ENCODE measurements at regions not wholly inside any gene's neighbourhood (a gene's known extent, or its start where the extent isn't known, plus 50 kb on each side); places are given as distances from the start of the nearest gene placed in this dataset.

DNA sequence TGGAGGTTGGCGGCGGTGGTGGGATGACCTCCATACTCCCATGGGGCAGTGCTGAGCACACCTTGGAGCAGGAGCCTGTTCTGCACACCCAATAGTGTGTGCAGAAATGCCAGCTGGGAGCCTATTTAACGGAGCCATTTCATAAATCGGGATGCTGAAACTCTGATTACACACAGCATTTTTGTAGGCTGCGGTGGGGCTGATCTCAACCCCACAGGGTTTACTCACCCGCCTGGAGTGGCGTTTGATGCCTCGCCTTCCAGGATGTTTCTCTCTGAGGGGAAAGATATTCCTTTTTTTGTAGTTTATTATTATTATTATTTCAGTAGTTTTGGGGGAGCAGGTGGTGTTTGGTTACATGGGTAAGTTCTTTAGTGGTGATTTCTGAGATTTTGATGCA, 82.6 kb upstream of the WDR26 start:
- no peak for DNase-seq
- no peak overlapping the region for H3K4me3 ChIP-seq
- H3K36me3 ChIP-seq = no peaks in the 10 kb centered on the region
- H3K27ac ChIP-seq = no peak overlapping the region
- no peaks in the 10 kb centered on the region for H3K9me3 ChIP-seq
- H3K4me1 ChIP-seq = peaks cover 0 to 4% (median 0%) of the 10 kb centered on the region in 4 donors
- intact Hi-C loops (cut with DNase I; ENCODE audit: low total_unique reads) = loop anchor here (10.0 kb wide), 1 partner anchor 338 kb away; no protein-coding TSS in a partner anchor
- in situ Hi-C loops (cut with MboI; ENCODE audit: low pct_ligation_motif_present in 1 of 4, low pct_unique_long_range_greater_than_20kb in 1 of 4, low sequenced_read_pairs in 3 of 4) = loop anchor here (5.0 to 10.0 kb wide), 5 partner anchors 128 to 408 kb away; partner anchors contain the start of gene DNAH14 (in 2 of the 4)
- no peak for TF ChIP-seq EP300 (IDR thresholded peaks at IDR 0.05; ENCODE audit: low read depth)
- no peak for TF ChIP-seq POLR2A (IDR thresholded peaks at IDR 0.05)
- TF ChIP-seq POLR2AphosphoS5 (IDR thresholded peaks at IDR 0.05) = no peak
- TF ChIP-seq, protein P1, sequence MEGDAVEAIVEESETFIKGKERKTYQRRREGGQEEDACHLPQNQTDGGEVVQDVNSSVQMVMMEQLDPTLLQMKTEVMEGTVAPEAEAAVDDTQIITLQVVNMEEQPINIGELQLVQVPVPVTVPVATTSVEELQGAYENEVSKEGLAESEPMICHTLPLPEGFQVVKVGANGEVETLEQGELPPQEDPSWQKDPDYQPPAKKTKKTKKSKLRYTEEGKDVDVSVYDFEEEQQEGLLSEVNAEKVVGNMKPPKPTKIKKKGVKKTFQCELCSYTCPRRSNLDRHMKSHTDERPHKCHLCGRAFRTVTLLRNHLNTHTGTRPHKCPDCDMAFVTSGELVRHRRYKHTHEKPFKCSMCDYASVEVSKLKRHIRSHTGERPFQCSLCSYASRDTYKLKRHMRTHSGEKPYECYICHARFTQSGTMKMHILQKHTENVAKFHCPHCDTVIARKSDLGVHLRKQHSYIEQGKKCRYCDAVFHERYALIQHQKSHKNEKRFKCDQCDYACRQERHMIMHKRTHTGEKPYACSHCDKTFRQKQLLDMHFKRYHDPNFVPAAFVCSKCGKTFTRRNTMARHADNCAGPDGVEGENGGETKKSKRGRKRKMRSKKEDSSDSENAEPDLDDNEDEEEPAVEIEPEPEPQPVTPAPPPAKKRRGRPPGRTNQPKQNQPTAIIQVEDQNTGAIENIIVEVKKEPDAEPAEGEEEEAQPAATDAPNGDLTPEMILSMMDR (IDR thresholded peaks at IDR 0.05) = no peak
- 95% methylated on average over 8 of the region's 8 CpGs; no CpG with 5 or more reads in 1 of the 2 donors for WGBS, 2 donors (ENCODE audit: low coverage in 1 of 2)
- no peaks in the 10 kb centered on the region for H3K27me3 ChIP-seq

DNA sequence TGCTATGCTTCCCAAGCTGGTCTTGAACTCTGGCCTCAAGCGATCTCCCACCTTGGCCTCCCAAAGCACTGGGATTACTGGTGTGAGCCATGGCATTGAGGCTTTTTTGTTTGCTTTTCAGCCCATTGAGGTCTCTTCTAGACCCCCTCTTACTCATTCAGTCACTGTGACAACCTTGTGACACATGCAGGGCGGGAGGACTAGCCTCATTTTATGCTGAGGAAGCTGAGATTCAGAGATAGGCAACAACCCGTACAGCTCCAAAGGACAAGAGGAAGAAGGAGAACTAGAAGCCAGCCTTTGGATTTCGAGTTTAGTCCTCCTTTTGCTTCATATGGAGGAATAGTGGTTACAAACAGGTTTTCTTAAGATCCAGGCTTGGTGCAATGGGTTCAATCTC, 83.9 kb upstream of the WDR26 start:
- in situ Hi-C loops (cut with MboI; ENCODE audit: low pct_ligation_motif_present in 1 of 4, low pct_unique_long_range_greater_than_20kb in 1 of 4, low sequenced_read_pairs in 3 of 4) (loop anchor here (5.0 to 10.0 kb wide), 5 partner anchors 126 to 406 kb away; partner anchors contain the start of gene DNAH14 (in 2 of the 4)), intact Hi-C loops (cut with DNase I; ENCODE audit: low total_unique reads) (loop anchor here (10.0 kb wide), 1 partner anchor 336 kb away; no protein-coding TSS in a partner anchor)
- no peaks in the 10 kb centered on the region for H3K36me3 ChIP-seq
- no peaks in the 10 kb centered on the region for H3K27me3 ChIP-seq
- H3K9me3 ChIP-seq = no peaks in the 10 kb centered on the region
- 83% methylated on average over 3 to 4 of the region's 4 CpGs for WGBS, 2 donors (ENCODE audit: low coverage in 1 of 2)
- no peak overlapping the region for H3K27ac ChIP-seq
- no peak overlapping the region for H3K4me3 ChIP-seq
- H3K4me1 ChIP-seq = peaks cover 0 to 1% (median 0%) of the 10 kb centered on the region in 4 donors
- DNase-seq = no peak
- no peak for TF ChIP-seq EP300 (IDR thresholded peaks at IDR 0.05; ENCODE audit: low read depth)
- TF ChIP-seq, protein P1 (IDR thresholded peaks at IDR 0.05) = no peak
- no peak for TF ChIP-seq POLR2AphosphoS5 (IDR thresholded peaks at IDR 0.05)
- no peak for TF ChIP-seq POLR2A (IDR thresholded peaks at IDR 0.05)

DNA sequence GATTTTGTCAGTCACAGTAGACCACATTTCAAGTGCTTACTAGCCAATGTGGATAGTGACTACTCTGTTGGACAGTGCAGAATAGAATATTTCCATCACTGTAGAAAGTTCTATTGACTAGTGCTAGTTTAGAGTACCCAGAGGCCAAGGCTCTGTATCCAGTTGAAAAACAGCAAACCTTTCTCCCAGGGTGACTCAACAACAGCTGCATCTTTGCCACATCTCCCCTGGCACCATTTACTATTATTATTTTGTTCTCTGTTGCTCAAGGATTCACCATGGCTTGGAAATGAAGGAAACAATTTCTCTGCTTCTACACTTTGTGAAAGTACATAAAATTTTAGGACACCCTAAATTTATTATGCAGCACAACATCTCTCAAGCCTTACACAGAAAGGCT, 85.3 kb upstream of the WDR26 start:
- no peak for DNase-seq
- Histone ChIP-seq H3K4me3 (no peak overlapping the region), H3K27ac (no peak overlapping the region), H3K36me3 (no peaks in the 10 kb centered on the region), H3K9me3 (no peaks in the 10 kb centered on the region), H3K4me1 (no peaks in the 10 kb centered on the region), H3K27me3 (no peaks in the 10 kb centered on the region)
- in situ Hi-C loops (cut with MboI; ENCODE audit: low pct_ligation_motif_present in 1 of 4, low pct_unique_long_range_greater_than_20kb in 1 of 4, low sequenced_read_pairs in 3 of 4) = loop anchor here (5.0 to 10.0 kb wide), 5 partner anchors 125 to 405 kb away; partner anchors contain the start of gene DNAH14 (in 2 of the 4)
- intact Hi-C loops (cut with DNase I; ENCODE audit: low total_unique reads) = loop anchor here (10.0 kb wide), 1 partner anchor 335 kb away; no protein-coding TSS in a partner anchor
- TF ChIP-seq POLR2AphosphoS5 (IDR thresholded peaks at IDR 0.05) (no peak), POLR2A (IDR thresholded peaks at IDR 0.05) (no peak), EP300 (IDR thresholded peaks at IDR 0.05; ENCODE audit: low read depth) (no peak)
- TF ChIP-seq, protein P1 (IDR thresholded peaks at IDR 0.05) = no peak

DNA sequence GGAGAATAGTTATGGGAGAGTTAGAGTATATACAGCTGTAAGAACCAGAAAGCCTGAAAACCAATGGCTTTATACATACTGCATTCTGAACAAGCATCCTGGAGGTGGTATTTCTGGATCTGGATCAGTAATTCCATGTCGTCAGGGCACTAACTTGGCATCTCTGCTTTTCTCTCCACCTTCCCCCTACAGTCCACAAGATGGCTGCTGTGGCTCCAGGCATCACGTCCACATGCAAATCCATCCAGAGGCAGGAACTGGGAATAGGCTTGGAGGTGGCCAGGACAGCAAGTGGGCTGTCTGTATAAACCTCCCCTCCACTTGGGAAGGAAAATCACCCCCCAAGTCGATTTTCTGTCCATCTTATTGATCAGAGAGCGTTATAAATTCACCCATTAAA, 86.2 kb upstream of the WDR26 start:
- TF ChIP-seq, protein P1 (IDR thresholded peaks at IDR 0.05) = no peak
- no peak for TF ChIP-seq POLR2A (IDR thresholded peaks at IDR 0.05)
- no peak for DNase-seq
- no peak overlapping the region for H3K4me3 ChIP-seq
- 88% methylated on average over 4 of the region's 4 CpGs; no CpG with 5 or more reads in 1 of the 2 donors for WGBS, 2 donors (ENCODE audit: low coverage in 1 of 2)
- in situ Hi-C loops (cut with MboI; ENCODE audit: low pct_ligation_motif_present in 1 of 4, low pct_unique_long_range_greater_than_20kb in 1 of 4, low sequenced_read_pairs in 3 of 4) = no loop called here
- H3K27ac ChIP-seq = no peak overlapping the region
- H3K36me3 ChIP-seq = no peaks in the 10 kb centered on the region
- no peaks in the 10 kb centered on the region for H3K27me3 ChIP-seq
- no peaks in the 10 kb centered on the region for H3K4me1 ChIP-seq
- intact Hi-C loops (cut with DNase I; ENCODE audit: low total_unique reads) = no loop called here
- no peaks in the 10 kb centered on the region for H3K9me3 ChIP-seq

All from transverse colon (tissue), 4 donors.